ENCODE measurements at regions not wholly inside any gene's neighbourhood (a gene's known extent, or its start where the extent isn't known, plus 50 kb on each side); places are given as distances from the start of the nearest gene placed in this dataset.

- TF ChIP-seq USF2 (IDR thresholded peaks at IDR 0.05; ENCODE audit: low read length) (no peak), SP2 (IDR thresholded peaks at IDR 0.05; ENCODE audit: low read length) (no peak), ATF3 (IDR thresholded peaks at IDR 0.05; ENCODE audit: insufficient read depth, low read depth, low read length) (no peak)
These were observed 75.0 kb upstream of the MSX2 start (continued) for GRCh38 chr5:174649391-174649790.
